Ovary (tissue), 7 donors: ENCODE measurements at regions not wholly inside any gene's neighbourhood (a gene's known extent, or its start where the extent isn't known, plus 50 kb on each side); places are given as distances from the start of the nearest gene placed in this dataset.
"Not testable (repeated sequence)": the region's sequence is repeated elsewhere in the genome, so short reads cannot be mapped to it uniquely, and the experiment has no call there.

Experiments used
- DNase-seq, 5 donors: peaks; one replicate each; pipeline ENCODE4 v3.0.0-alpha.2; 2019 to 2020
- H3K27ac ChIP-seq, 2 donors: fragments of 200-600 bp; one replicate each; pipeline versions ENCODE4 v1.5.1 to v1.8.0; 2019 to 2022
- H3K27me3 ChIP-seq: fragments of 200-600 bp; one replicate; pipeline ENCODE4 v1.8.0; 2022
- H3K36me3 ChIP-seq: fragments of 200-600 bp; sonication (generic); one replicate; pipeline ENCODE4 v1.5.1; 2019
- H3K4me1 ChIP-seq: one replicate; pipeline ENCODE4 v1.8.1; 2013; ENCODE audit warnings: mild to moderate bottlenecking, moderate library complexity; ENCODE audit not compliant: insufficient read depth
- H3K4me3 ChIP-seq: fragments of 200-600 bp; sonication (generic); one replicate; pipeline ENCODE4 v1.5.1; 2017
- H3K9me3 ChIP-seq, 2 donors: fragments of 200-600 bp in 1 of 2; sonication (generic) in 1 of 2; one replicate each; pipeline versions ENCODE4 v1.5.1 to v1.8.1; 2013 to 2019; ENCODE audit warnings: mild to moderate bottlenecking in 1 of 2, moderate library complexity in 1 of 2
- EP300 ChIP-seq: sonication (generic); formaldehyde crosslinking; IDR thresholded peaks from one replicate; pipeline ENCODE4 v1.6.1; 2017; ENCODE audit warnings: antibody characterized with exemption
- POLR2A ChIP-seq: fragments of 450-650 bp; IDR thresholded peaks from one replicate; pipeline ENCODE4 v1.6.1; 2017; ENCODE audit warnings: antibody characterized with exemption, mild to moderate bottlenecking, moderate library complexity
- WGBS, 3 donors: extraction: QIAGEN DNeasy Blood & Tissue Kit in 1 of 3; methylation state at CpG; one replicate each; pipeline versions ENCODE4 v1.1.5 to v1.1.7; 2013 to 2017; 5-methylcytosine and 5-hydroxymethylcytosine counted together
- intact Hi-C, 4 donors: fragments of 100-400 bp; cut with DNase I; formaldehyde crosslinking; loops; one replicate each; pipeline versions ENCODE4 v1.11.0 to v1.15.1; 2022 to 2023
- TF ChIP-seq, protein P1 (sequence below), 3 donors: fragments of 450-650 bp in 2 of 3; fragments of 200-600 bp in 1 of 3; IDR thresholded peaks; one replicate each; pipeline versions ENCODE4 v1.5.1 to v1.8.0; 2016 to 2022; ENCODE audit warnings: antibody characterized with exemption in 3 of 3, mild to moderate bottlenecking in 1 of 3
- donor health status: DM: no; HTN: no; CAD: no; lungs with moderate emphysema.
- donor health status: DM: no; HTN: no; CAD: no.
- donor health status: Bipolar disorder and iron deficiency.
- donor health status: DM: no; HTN: no; CAD: no.
- donor health status: DM: yes; HTN: yes; CAD: no.

GRCh38 chr5:100646691-100647090, 111.5 kb downstream of the FAM174A start:
- intact Hi-C loops: no loop called here
- Histone ChIP-seq H3K4me1 (no peaks in the 10 kb centered on the region), H3K27ac (no peak overlapping the region), H3K4me3 (no peak overlapping the region), H3K9me3 (no peaks in the 10 kb centered on the region), H3K36me3 (no peaks in the 10 kb centered on the region), H3K27me3 (no peaks in the 10 kb centered on the region)
- DNase-seq: no peak
- TF ChIP-seq, protein P1, sequence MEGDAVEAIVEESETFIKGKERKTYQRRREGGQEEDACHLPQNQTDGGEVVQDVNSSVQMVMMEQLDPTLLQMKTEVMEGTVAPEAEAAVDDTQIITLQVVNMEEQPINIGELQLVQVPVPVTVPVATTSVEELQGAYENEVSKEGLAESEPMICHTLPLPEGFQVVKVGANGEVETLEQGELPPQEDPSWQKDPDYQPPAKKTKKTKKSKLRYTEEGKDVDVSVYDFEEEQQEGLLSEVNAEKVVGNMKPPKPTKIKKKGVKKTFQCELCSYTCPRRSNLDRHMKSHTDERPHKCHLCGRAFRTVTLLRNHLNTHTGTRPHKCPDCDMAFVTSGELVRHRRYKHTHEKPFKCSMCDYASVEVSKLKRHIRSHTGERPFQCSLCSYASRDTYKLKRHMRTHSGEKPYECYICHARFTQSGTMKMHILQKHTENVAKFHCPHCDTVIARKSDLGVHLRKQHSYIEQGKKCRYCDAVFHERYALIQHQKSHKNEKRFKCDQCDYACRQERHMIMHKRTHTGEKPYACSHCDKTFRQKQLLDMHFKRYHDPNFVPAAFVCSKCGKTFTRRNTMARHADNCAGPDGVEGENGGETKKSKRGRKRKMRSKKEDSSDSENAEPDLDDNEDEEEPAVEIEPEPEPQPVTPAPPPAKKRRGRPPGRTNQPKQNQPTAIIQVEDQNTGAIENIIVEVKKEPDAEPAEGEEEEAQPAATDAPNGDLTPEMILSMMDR (IDR thresholded peaks at IDR 0.05): no peak
- no peak for TF ChIP-seq POLR2A
- TF ChIP-seq EP300: no peak
- WGBS, 3 donors: 84 to 88% (median 88%) methylated on average over 9 of the region's 9 CpGs

DNA sequence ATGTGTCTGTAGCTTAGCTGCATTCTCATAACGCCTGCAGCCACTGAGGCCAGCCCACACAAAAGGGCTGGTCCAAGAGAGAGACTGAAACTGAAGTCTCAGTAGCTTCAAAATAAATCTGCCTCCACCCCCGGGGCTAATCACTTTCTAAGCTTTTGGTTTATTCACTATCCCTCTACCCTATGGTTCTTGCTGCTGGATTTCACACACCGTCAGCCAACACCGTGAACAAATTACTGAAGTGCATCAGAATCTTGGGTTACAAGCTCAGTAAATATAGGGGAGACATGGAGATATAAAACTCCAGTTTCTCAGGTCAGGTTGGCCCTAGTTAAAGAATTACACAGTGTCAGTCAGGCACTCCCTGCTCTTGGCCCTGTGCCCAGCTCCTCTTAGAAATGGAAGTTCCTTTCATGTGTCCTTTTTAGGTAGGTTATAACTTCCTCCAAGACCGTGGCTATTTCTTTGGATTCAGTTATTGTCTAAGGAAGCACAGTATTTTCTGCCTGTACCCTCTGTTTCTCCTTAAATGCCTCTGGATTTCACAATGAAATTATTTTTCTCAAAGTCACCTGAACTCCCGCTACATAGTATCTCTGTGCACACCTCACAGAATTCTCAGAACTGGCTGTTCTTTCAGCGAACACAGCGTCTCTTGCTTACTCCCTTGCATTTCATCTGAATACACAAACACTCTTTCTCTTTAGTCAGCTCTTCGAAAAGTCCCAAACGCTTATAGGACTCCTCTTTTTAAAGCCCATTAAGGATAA, 112.5 kb downstream of the FAM174A start:
- no peaks in the 10 kb centered on the region for H3K27me3 ChIP-seq
- no peak overlapping the region for H3K4me3 ChIP-seq
- 15 to 21% (median 20%) methylated on average over 10 of the region's 10 CpGs for WGBS, 3 donors
- H3K9me3 ChIP-seq: no peaks in the 10 kb centered on the region
- TF ChIP-seq POLR2A: no peak
- TF ChIP-seq, protein P1 (IDR thresholded peaks at IDR 0.05): no peak
- no peak for TF ChIP-seq EP300
- H3K36me3 ChIP-seq: no peaks in the 10 kb centered on the region
- H3K27ac ChIP-seq: no peak overlapping the region
- intact Hi-C loops: no loop called here
- no peaks in the 10 kb centered on the region for H3K4me1 ChIP-seq
- DNase-seq: peak in 4 of 5 donors; percentile 15 to 35 (median 22)

DNA sequence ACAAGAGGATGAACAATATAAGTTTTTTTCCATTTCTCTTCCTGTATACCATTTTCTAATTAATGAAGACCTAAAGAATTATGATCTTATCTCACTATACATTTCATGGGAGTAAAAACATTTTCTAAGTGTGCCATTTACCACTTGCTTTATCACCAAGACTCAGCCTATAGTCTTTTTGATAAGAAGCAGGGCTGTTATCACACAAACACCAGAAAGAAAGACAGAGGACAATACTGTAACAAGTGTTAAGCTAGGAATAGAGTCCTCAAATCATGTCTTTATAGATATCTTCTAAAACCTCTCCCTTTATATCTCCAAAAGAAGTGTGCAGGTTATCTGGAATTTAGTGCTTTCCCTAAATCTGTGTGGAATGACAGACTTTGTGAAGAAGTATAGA, 119.7 kb downstream of the FAM174A start:
- Histone ChIP-seq H3K4me3 (no peak overlapping the region), H3K27ac (no peak overlapping the region), H3K9me3 (no peaks in the 10 kb centered on the region), H3K36me3 (no peaks in the 10 kb centered on the region), H3K27me3 (no peaks in the 10 kb centered on the region), H3K4me1 (no peaks in the 10 kb centered on the region)
- TF ChIP-seq, protein P1 (IDR thresholded peaks at IDR 0.05): no peak
- TF ChIP-seq POLR2A (no peak), EP300 (no peak)
- intact Hi-C loops: no loop called here
- DNase-seq: no peak

DNA sequence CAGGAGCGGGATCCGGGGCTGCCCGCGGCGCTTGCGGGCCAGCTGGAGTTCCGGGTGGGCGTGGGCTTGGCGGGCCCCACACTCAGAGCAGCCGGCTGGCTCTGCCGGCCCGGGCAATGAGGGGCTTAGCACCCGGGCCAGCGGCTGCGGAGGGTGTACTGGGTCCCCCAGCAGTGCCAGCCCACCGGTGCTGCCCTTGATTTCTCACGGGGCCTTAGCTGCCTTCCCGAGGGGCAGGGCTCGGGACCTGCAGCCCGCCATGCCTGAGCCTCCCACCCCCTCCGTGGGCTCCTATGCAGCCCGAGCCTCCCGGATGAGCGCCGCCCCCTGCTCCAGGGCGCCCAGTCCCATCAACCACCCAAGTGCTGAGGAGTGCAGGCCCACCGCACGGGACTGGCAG, 121.6 kb downstream of the FAM174A start:
- DNase-seq, H3K36me3 ChIP-seq, intact Hi-C loops: not testable (repeated sequence)

GRCh38 chr5:100659080-100659795, 124.1 kb downstream of the FAM174A start:
- no peaks in the 10 kb centered on the region for H3K9me3 ChIP-seq
- no peaks in the 10 kb centered on the region for H3K4me1 ChIP-seq
- 91 to 93% (median 92%) methylated on average over 4 of the region's 4 CpGs for WGBS, 3 donors
- H3K27ac ChIP-seq: no peak overlapping the region
- DNase-seq: no peak
- intact Hi-C loops: no loop called here
- H3K4me3 ChIP-seq: no peak overlapping the region
- H3K27me3 ChIP-seq: no peaks in the 10 kb centered on the region
- TF ChIP-seq POLR2A (no peak), EP300 (no peak)
- TF ChIP-seq, protein P1 (IDR thresholded peaks at IDR 0.05): no peak
- no peaks in the 10 kb centered on the region for H3K36me3 ChIP-seq

More for the DNA sequence above, 121.6 kb downstream of the FAM174A start:
- H3K4me1 ChIP-seq, H3K9me3 ChIP-seq, H3K27me3 ChIP-seq, H3K4me3 ChIP-seq, H3K27ac ChIP-seq: not testable (repeated sequence)
- WGBS, 3 donors: 93 to 96% (median 93%) methylated on average over 23 to 28 of the region's 28 CpGs
